ENCODE measurements at regions not wholly inside any gene's neighbourhood (a gene's known extent, or its start where the extent isn't known, plus 50 kb on each side); places are given as distances from the start of the nearest gene placed in this dataset.
"Not testable (repeated sequence)": the region's sequence is repeated elsewhere in the genome, so short reads cannot be mapped to it uniquely, and the experiment has no call there.

GRCh38 chr3:89533275-89533674 lies 425.9 kb downstream of the EPHA3 start:
- H3K27ac ChIP-seq (ENCODE audit: low read depth in 2 of 2, low read length in 2 of 2): no peak overlapping the region
- H3K4me1 ChIP-seq (ENCODE audit: control insufficient read depth in 2 of 2, insufficient read depth in 2 of 2, low read length in 2 of 2): no peaks in the 10 kb centered on the region
- H3K36me3 ChIP-seq (ENCODE audit: control insufficient read depth in 2 of 2, insufficient read depth in 2 of 2, low read length in 2 of 2): no peaks in the 10 kb centered on the region
- H3K9me3 ChIP-seq (ENCODE audit: control insufficient read depth in 2 of 2, low read length in 2 of 2): no peaks in the 10 kb centered on the region
- no peak overlapping the region for H3K9ac ChIP-seq (ENCODE audit: low read depth in 1 of 2, low read length in 2 of 2)
- no peaks in the 10 kb centered on the region for H3K27me3 ChIP-seq (ENCODE audit: control insufficient read depth in 2 of 2, insufficient read depth in 2 of 2, low read length in 2 of 2)
- H3K4me3 ChIP-seq (ENCODE audit: low read length in 2 of 2): no peak overlapping the region

GRCh38 chr3:89554587-89554986 lies 447.2 kb downstream of the EPHA3 start:
- not testable (repeated sequence) for H3K4me3 ChIP-seq (ENCODE audit: low read length in 2 of 2); H3K36me3 ChIP-seq (ENCODE audit: control insufficient read depth in 2 of 2, insufficient read depth in 2 of 2, low read length in 2 of 2); H3K9ac ChIP-seq (ENCODE audit: low read depth in 1 of 2, low read length in 2 of 2); H3K4me1 ChIP-seq (ENCODE audit: control insufficient read depth in 2 of 2, insufficient read depth in 2 of 2, low read length in 2 of 2); H3K27me3 ChIP-seq (ENCODE audit: control insufficient read depth in 2 of 2, insufficient read depth in 2 of 2, low read length in 2 of 2); H3K9me3 ChIP-seq (ENCODE audit: control insufficient read depth in 2 of 2, low read length in 2 of 2); H3K27ac ChIP-seq (ENCODE audit: low read depth in 2 of 2, low read length in 2 of 2)

- Histone ChIP-seq H3K4me3 (ENCODE audit: low read length in 2 of 2) (no peak overlapping the region), H3K27me3 (ENCODE audit: control insufficient read depth in 2 of 2, insufficient read depth in 2 of 2, low read length in 2 of 2) (no peaks in the 10 kb centered on the region), H3K27ac (ENCODE audit: low read depth in 2 of 2, low read length in 2 of 2) (no peak overlapping the region), H3K36me3 (ENCODE audit: control insufficient read depth in 2 of 2, insufficient read depth in 2 of 2, low read length in 2 of 2) (no peaks in the 10 kb centered on the region), H3K9me3 (ENCODE audit: control insufficient read depth in 2 of 2, low read length in 2 of 2) (no peaks in the 10 kb centered on the region), H3K9ac (ENCODE audit: low read depth in 1 of 2, low read length in 2 of 2) (no peak overlapping the region), H3K4me1 (ENCODE audit: control insufficient read depth in 2 of 2, insufficient read depth in 2 of 2, low read length in 2 of 2) (no peaks in the 10 kb centered on the region)
Observed at GRCh38 chr3:89558711-89559110, 451.3 kb downstream of the EPHA3 start.

GRCh38 chr3:89560568-89560967 lies 453.1 kb downstream of the EPHA3 start:
- H3K27ac ChIP-seq (ENCODE audit: low read depth in 2 of 2, low read length in 2 of 2): no peak overlapping the region
- H3K9ac ChIP-seq (ENCODE audit: low read depth in 1 of 2, low read length in 2 of 2): no peak overlapping the region
- no peak overlapping the region for H3K4me3 ChIP-seq (ENCODE audit: low read length in 2 of 2)
- H3K9me3 ChIP-seq (ENCODE audit: control insufficient read depth in 2 of 2, low read length in 2 of 2): no peaks in the 10 kb centered on the region
- no peaks in the 10 kb centered on the region for H3K4me1 ChIP-seq (ENCODE audit: control insufficient read depth in 2 of 2, insufficient read depth in 2 of 2, low read length in 2 of 2)
- H3K27me3 ChIP-seq (ENCODE audit: control insufficient read depth in 2 of 2, insufficient read depth in 2 of 2, low read length in 2 of 2): no peaks in the 10 kb centered on the region
- H3K36me3 ChIP-seq (ENCODE audit: control insufficient read depth in 2 of 2, insufficient read depth in 2 of 2, low read length in 2 of 2): no peaks in the 10 kb centered on the region

- no peak overlapping the region for H3K27ac ChIP-seq (ENCODE audit: low read depth in 2 of 2, low read length in 2 of 2)
- H3K36me3 ChIP-seq (ENCODE audit: control insufficient read depth in 2 of 2, insufficient read depth in 2 of 2, low read length in 2 of 2): no peaks in the 10 kb centered on the region
- no peak overlapping the region for H3K4me3 ChIP-seq (ENCODE audit: low read length in 2 of 2)
- no peaks in the 10 kb centered on the region for H3K9me3 ChIP-seq (ENCODE audit: control insufficient read depth in 2 of 2, low read length in 2 of 2)
- no peaks in the 10 kb centered on the region for H3K4me1 ChIP-seq (ENCODE audit: control insufficient read depth in 2 of 2, insufficient read depth in 2 of 2, low read length in 2 of 2)
- H3K9ac ChIP-seq (ENCODE audit: low read depth in 1 of 2, low read length in 2 of 2): no peak overlapping the region
- H3K27me3 ChIP-seq (ENCODE audit: control insufficient read depth in 2 of 2, insufficient read depth in 2 of 2, low read length in 2 of 2): no peaks in the 10 kb centered on the region
Observed at GRCh38 chr3:89562373-89562772, 455.0 kb downstream of the EPHA3 start.

GRCh38 chr3:89565098-89565497 lies 457.7 kb downstream of the EPHA3 start:
- H3K9ac ChIP-seq (ENCODE audit: low read depth in 1 of 2, low read length in 2 of 2): no peak overlapping the region
- no peaks in the 10 kb centered on the region for H3K27me3 ChIP-seq (ENCODE audit: control insufficient read depth in 2 of 2, insufficient read depth in 2 of 2, low read length in 2 of 2)
- H3K4me3 ChIP-seq (ENCODE audit: low read length in 2 of 2): no peak overlapping the region
- H3K36me3 ChIP-seq (ENCODE audit: control insufficient read depth in 2 of 2, insufficient read depth in 2 of 2, low read length in 2 of 2): no peaks in the 10 kb centered on the region
- no peaks in the 10 kb centered on the region for H3K4me1 ChIP-seq (ENCODE audit: control insufficient read depth in 2 of 2, insufficient read depth in 2 of 2, low read length in 2 of 2)
- no peaks in the 10 kb centered on the region for H3K9me3 ChIP-seq (ENCODE audit: control insufficient read depth in 2 of 2, low read length in 2 of 2)
- no peak overlapping the region for H3K27ac ChIP-seq (ENCODE audit: low read depth in 2 of 2, low read length in 2 of 2)

GRCh38 chr3:89570465-89570864 lies 463.0 kb downstream of the EPHA3 start:
- H3K9me3 ChIP-seq (ENCODE audit: control insufficient read depth in 2 of 2, low read length in 2 of 2): no peaks in the 10 kb centered on the region
- no peaks in the 10 kb centered on the region for H3K36me3 ChIP-seq (ENCODE audit: control insufficient read depth in 2 of 2, insufficient read depth in 2 of 2, low read length in 2 of 2)
- no peaks in the 10 kb centered on the region for H3K27me3 ChIP-seq (ENCODE audit: control insufficient read depth in 2 of 2, insufficient read depth in 2 of 2, low read length in 2 of 2)
- H3K9ac ChIP-seq (ENCODE audit: low read depth in 1 of 2, low read length in 2 of 2): no peak overlapping the region
- no peak overlapping the region for H3K27ac ChIP-seq (ENCODE audit: low read depth in 2 of 2, low read length in 2 of 2)
- H3K4me3 ChIP-seq (ENCODE audit: low read length in 2 of 2): no peak overlapping the region
- no peaks in the 10 kb centered on the region for H3K4me1 ChIP-seq (ENCODE audit: control insufficient read depth in 2 of 2, insufficient read depth in 2 of 2, low read length in 2 of 2)

GRCh38 chr3:89571298-89571697 lies 463.9 kb downstream of the EPHA3 start:
- Histone ChIP-seq H3K4me1 (ENCODE audit: control insufficient read depth in 2 of 2, insufficient read depth in 2 of 2, low read length in 2 of 2) (no peaks in the 10 kb centered on the region), H3K27me3 (ENCODE audit: control insufficient read depth in 2 of 2, insufficient read depth in 2 of 2, low read length in 2 of 2) (no peaks in the 10 kb centered on the region), H3K27ac (ENCODE audit: low read depth in 2 of 2, low read length in 2 of 2) (no peak overlapping the region), H3K36me3 (ENCODE audit: control insufficient read depth in 2 of 2, insufficient read depth in 2 of 2, low read length in 2 of 2) (no peaks in the 10 kb centered on the region), H3K4me3 (ENCODE audit: low read length in 2 of 2) (no peak overlapping the region), H3K9ac (ENCODE audit: low read depth in 1 of 2, low read length in 2 of 2) (no peak overlapping the region), H3K9me3 (ENCODE audit: control insufficient read depth in 2 of 2, low read length in 2 of 2) (no peaks in the 10 kb centered on the region)

GRCh38 chr3:89571707-89572106 lies 464.3 kb downstream of the EPHA3 start:
- Histone ChIP-seq H3K4me3 (ENCODE audit: low read length in 2 of 2) (no peak overlapping the region), H3K27ac (ENCODE audit: low read depth in 2 of 2, low read length in 2 of 2) (no peak overlapping the region), H3K4me1 (ENCODE audit: control insufficient read depth in 2 of 2, insufficient read depth in 2 of 2, low read length in 2 of 2) (no peaks in the 10 kb centered on the region), H3K9ac (ENCODE audit: low read depth in 1 of 2, low read length in 2 of 2) (no peak overlapping the region), H3K36me3 (ENCODE audit: control insufficient read depth in 2 of 2, insufficient read depth in 2 of 2, low read length in 2 of 2) (no peaks in the 10 kb centered on the region), H3K27me3 (ENCODE audit: control insufficient read depth in 2 of 2, insufficient read depth in 2 of 2, low read length in 2 of 2) (no peaks in the 10 kb centered on the region), H3K9me3 (ENCODE audit: control insufficient read depth in 2 of 2, low read length in 2 of 2) (no peaks in the 10 kb centered on the region)

- Histone ChIP-seq H3K27me3 (ENCODE audit: control insufficient read depth in 2 of 2, insufficient read depth in 2 of 2, low read length in 2 of 2) (no peaks in the 10 kb centered on the region), H3K27ac (ENCODE audit: low read depth in 2 of 2, low read length in 2 of 2) (no peak overlapping the region), H3K9me3 (ENCODE audit: control insufficient read depth in 2 of 2, low read length in 2 of 2) (no peaks in the 10 kb centered on the region), H3K4me1 (ENCODE audit: control insufficient read depth in 2 of 2, insufficient read depth in 2 of 2, low read length in 2 of 2) (no peaks in the 10 kb centered on the region), H3K36me3 (ENCODE audit: control insufficient read depth in 2 of 2, insufficient read depth in 2 of 2, low read length in 2 of 2) (no peaks in the 10 kb centered on the region), H3K9ac (ENCODE audit: low read depth in 1 of 2, low read length in 2 of 2) (no peak overlapping the region), H3K4me3 (ENCODE audit: low read length in 2 of 2) (no peak overlapping the region)
Observed at GRCh38 chr3:89572261-89572660, 464.8 kb downstream of the EPHA3 start.

GRCh38 chr3:89576417-89576816 lies 469.0 kb downstream of the EPHA3 start:
- H3K27me3 ChIP-seq (ENCODE audit: control insufficient read depth in 2 of 2, insufficient read depth in 2 of 2, low read length in 2 of 2): no peaks in the 10 kb centered on the region
- H3K4me1 ChIP-seq (ENCODE audit: control insufficient read depth in 2 of 2, insufficient read depth in 2 of 2, low read length in 2 of 2): no peaks in the 10 kb centered on the region
- no peaks in the 10 kb centered on the region for H3K36me3 ChIP-seq (ENCODE audit: control insufficient read depth in 2 of 2, insufficient read depth in 2 of 2, low read length in 2 of 2)
- no peaks in the 10 kb centered on the region for H3K9me3 ChIP-seq (ENCODE audit: control insufficient read depth in 2 of 2, low read length in 2 of 2)
- no peak overlapping the region for H3K4me3 ChIP-seq (ENCODE audit: low read length in 2 of 2)
- H3K9ac ChIP-seq (ENCODE audit: low read depth in 1 of 2, low read length in 2 of 2): no peak overlapping the region
- no peak overlapping the region for H3K27ac ChIP-seq (ENCODE audit: low read depth in 2 of 2, low read length in 2 of 2)
